A549 (cell line): ENCODE measurements at regions not wholly inside any gene's neighbourhood (a gene's known extent, or its start where the extent isn't known, plus 50 kb on each side); places are given as distances from the start of the nearest gene placed in this dataset.

Source experiments
- CBX2 ChIP-seq: fragments of 200-600 bp; sonication (generic); IDR thresholded peaks from 2 replicates; pipeline ENCODE4 v1.6.1; 2016; ENCODE audit warnings: low read depth, mild to moderate bottlenecking, borderline replicate concordance
- CTCF ChIP-seq: fragments of >200 bp; sonication (Bioruptor Twin); formaldehyde crosslinking; IDR thresholded peaks from 3 replicates; pipeline ENCODE4 v1.5.1; 2016
- FOXS1 ChIP-seq: fragments of 250-450 bp; sonication (Bioruptor Pico); IDR thresholded peaks from 2 replicates; pipeline ENCODE4 v1.5.0; 2020; ENCODE audit warnings: mild to moderate bottlenecking, moderate library complexity
- JUNB ChIP-seq: fragments of >200 bp; sonication (Bioruptor Twin); formaldehyde crosslinking; IDR thresholded peaks from 2 replicates; pipeline ENCODE4 v1.6.1; 2016
- KDM1A ChIP-seq: fragments of 200-600 bp; sonication (generic); IDR thresholded peaks from 2 replicates; pipeline ENCODE4 v1.6.1; 2016; ENCODE audit warnings: low read depth, mild to moderate bottlenecking
- POLR2A ChIP-seq: IDR thresholded peaks from 2 replicates; pipeline ENCODE4 v1.6.1; 2012; ENCODE audit warnings: mild to moderate bottlenecking, low read length
- RCOR1 ChIP-seq: fragments of 150-350 bp; IDR thresholded peaks from 2 replicates; pipeline ENCODE4 v1.6.1; 2014; ENCODE audit warnings: antibody characterized with exemption, low read length, low read depth
- RNF2 ChIP-seq: fragments of 200-600 bp; sonication (generic); IDR thresholded peaks from 2 replicates; pipeline ENCODE4 v1.6.1; 2016; ENCODE audit warnings: low read depth, mild to moderate bottlenecking, antibody characterized with exemption, moderate library complexity, borderline replicate concordance
- ZFP36 ChIP-seq: fragments of 450-650 bp; IDR thresholded peaks from 2 replicates; pipeline ENCODE4 v1.6.1; 2014; ENCODE audit warnings: borderline replicate concordance; ENCODE audit not compliant: partially characterized antibody
- ZNF302 ChIP-seq: fragments of 250-450 bp; sonication (Bioruptor Pico); IDR thresholded peaks from 2 replicates; pipeline ENCODE4 v1.9.0; 2021; ENCODE audit warnings: inconsistent platforms, mild to moderate bottlenecking, moderate library complexity
- TF ChIP-seq, protein P1 (sequence below): IDR thresholded peaks from 2 replicates; pipeline ENCODE4 v1.6.1; 2012
- TF ChIP-seq, protein P2 (sequence below): fragments of >200 bp; sonication (Bioruptor Twin); formaldehyde crosslinking; IDR thresholded peaks from 3 replicates; pipeline ENCODE4 v1.6.1; 2016
- TF ChIP-seq, protein P3 (sequence below): IDR thresholded peaks from 2 replicates; pipeline ENCODE4 v1.6.1; 2012; ENCODE audit warnings: low read depth, borderline replicate concordance

GRCh38 chr7:15084368-15084767, 181.8 kb upstream of the DGKB start:
- TF ChIP-seq, protein P1, sequence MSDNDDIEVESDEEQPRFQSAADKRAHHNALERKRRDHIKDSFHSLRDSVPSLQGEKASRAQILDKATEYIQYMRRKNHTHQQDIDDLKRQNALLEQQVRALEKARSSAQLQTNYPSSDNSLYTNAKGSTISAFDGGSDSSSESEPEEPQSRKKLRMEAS, result no peak
- TF ChIP-seq CBX2 (no peak), POLR2A (no peak), JUNB (no peak), KDM1A (no peak), CTCF (no peak), ZFP36 (no peak), RCOR1 (no peak), ZNF302 (CRISPR knock-in tag) (no peak), FOXS1 (no peak), RNF2 (no peak)
- TF ChIP-seq, protein P2, sequence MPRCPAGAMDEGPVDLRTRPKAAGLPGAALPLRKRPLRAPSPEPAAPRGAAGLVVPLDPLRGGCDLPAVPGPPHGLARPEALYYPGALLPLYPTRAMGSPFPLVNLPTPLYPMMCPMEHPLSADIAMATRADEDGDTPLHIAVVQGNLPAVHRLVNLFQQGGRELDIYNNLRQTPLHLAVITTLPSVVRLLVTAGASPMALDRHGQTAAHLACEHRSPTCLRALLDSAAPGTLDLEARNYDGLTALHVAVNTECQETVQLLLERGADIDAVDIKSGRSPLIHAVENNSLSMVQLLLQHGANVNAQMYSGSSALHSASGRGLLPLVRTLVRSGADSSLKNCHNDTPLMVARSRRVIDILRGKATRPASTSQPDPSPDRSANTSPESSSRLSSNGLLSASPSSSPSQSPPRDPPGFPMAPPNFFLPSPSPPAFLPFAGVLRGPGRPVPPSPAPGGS, result no peak
- TF ChIP-seq, protein P3, sequence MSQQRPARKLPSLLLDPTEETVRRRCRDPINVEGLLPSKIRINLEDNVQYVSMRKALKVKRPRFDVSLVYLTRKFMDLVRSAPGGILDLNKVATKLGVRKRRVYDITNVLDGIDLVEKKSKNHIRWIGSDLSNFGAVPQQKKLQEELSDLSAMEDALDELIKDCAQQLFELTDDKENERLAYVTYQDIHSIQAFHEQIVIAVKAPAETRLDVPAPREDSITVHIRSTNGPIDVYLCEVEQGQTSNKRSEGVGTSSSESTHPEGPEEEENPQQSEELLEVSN, result no peak
